Mesodermal cell (in vitro differentiated cells): ENCODE measurements at regions not wholly inside any gene's neighbourhood (a gene's known extent, or its start where the extent isn't known, plus 50 kb on each side); places are given as distances from the start of the nearest gene placed in this dataset.
A peak's percentile ranks its signal among the peaks of the same experiment; 100 is the strongest.

Source experiments
- H3K27ac ChIP-seq: 2 replicates; pipeline ENCODE4 v1.7.0; 2013; ENCODE audit warnings: mild to moderate bottlenecking, low read depth, low read length, moderate library complexity; ENCODE audit not compliant: severe bottlenecking
- H3K36me3 ChIP-seq: 2 replicates; pipeline ENCODE4 v1.7.1; 2013; ENCODE audit warnings: mild to moderate bottlenecking, low read length, moderate library complexity; ENCODE audit not compliant: control insufficient read depth, insufficient read depth
- H3K4me1 ChIP-seq: one replicate; pipeline ENCODE4 v1.7.1; 2013; ENCODE audit warnings: mild to moderate bottlenecking, low read length; ENCODE audit not compliant: insufficient read depth, control insufficient read depth, poor library complexity, severe bottlenecking
- H3K4me3 ChIP-seq: 2 replicates; pipeline ENCODE4 v1.7.0; 2013; ENCODE audit warnings: low read length, control low read depth, mild to moderate bottlenecking; ENCODE audit not compliant: insufficient read depth, poor library complexity, severe bottlenecking; ENCODE audit errors: extremely low read depth
- H3K9me3 ChIP-seq: 2 replicates; pipeline ENCODE4 v1.7.1; 2013; ENCODE audit warnings: mild to moderate bottlenecking, low read length, moderate library complexity; ENCODE audit not compliant: control insufficient read depth
- WGBS, 2 experiments: methylation state at CpG; one replicate each; pipeline ENCODE4 v1.1.5; 2013; ENCODE audit warnings: missing lambda C conversion rate in 2 of 2; ENCODE audit not compliant: insufficient coverage in 2 of 2; 5-methylcytosine and 5-hydroxymethylcytosine counted together

DNA sequence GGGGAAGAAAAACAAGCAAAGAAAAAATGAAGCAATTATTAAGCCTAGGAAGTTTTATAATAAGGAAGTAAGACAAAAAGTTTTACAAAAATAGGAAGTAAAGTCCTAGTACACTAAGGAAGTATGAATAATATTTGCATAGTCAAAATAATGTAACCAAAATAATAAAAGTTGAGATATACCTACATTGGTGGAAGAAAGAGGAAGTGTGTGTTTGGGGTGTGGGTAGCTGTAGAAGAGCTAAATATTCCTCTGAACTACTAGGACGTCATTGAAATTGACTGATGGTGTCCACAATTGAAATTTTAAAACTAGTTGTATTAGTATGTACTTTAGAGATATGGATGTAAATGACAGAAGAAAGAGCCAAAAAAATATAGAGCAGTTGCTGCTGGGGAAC, 228.4 kb upstream of the OTX2 start:
- H3K4me3 ChIP-seq: no peak overlapping the region
- no peaks in the 10 kb centered on the region for H3K9me3 ChIP-seq
- no peaks in the 10 kb centered on the region for H3K36me3 ChIP-seq
- no peaks in the 10 kb centered on the region for H3K4me1 ChIP-seq
- H3K27ac ChIP-seq: no peak overlapping the region
- 90% methylated on average over 1 of the region's 1 CpG; no CpG with 5 or more reads in 1 of the 2 experiments for WGBS, 2 experiments

DNA sequence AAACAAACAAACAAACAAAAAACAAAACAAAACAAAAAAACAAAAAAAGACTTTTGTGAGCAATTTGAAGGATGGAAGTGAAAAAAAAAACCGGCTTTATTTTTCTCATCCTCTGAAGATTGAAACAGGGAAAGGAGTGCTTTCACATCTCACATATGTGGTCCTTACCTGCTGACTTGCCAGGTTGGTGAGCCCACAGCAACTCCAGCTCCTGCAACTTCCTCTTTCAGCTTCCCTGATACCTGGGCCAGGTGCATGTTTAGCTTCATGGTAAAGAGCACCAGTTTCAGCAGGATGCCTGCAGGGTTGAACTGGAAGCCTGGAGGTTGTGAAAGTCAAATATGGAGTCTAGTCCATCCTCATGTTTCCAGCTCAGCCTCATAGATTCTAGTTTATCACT, 221.2 kb upstream of the OTX2 start:
- H3K36me3 ChIP-seq: no peaks in the 10 kb centered on the region
- H3K4me1 ChIP-seq: no peaks in the 10 kb centered on the region
- H3K4me3 ChIP-seq: no peak overlapping the region
- H3K27ac ChIP-seq: no peak overlapping the region
- no peaks in the 10 kb centered on the region for H3K9me3 ChIP-seq
- WGBS, 2 experiments: 80% methylated on average over 1 of the region's 1 CpG; no CpG with 5 or more reads in 1 of the 2 experiments

DNA sequence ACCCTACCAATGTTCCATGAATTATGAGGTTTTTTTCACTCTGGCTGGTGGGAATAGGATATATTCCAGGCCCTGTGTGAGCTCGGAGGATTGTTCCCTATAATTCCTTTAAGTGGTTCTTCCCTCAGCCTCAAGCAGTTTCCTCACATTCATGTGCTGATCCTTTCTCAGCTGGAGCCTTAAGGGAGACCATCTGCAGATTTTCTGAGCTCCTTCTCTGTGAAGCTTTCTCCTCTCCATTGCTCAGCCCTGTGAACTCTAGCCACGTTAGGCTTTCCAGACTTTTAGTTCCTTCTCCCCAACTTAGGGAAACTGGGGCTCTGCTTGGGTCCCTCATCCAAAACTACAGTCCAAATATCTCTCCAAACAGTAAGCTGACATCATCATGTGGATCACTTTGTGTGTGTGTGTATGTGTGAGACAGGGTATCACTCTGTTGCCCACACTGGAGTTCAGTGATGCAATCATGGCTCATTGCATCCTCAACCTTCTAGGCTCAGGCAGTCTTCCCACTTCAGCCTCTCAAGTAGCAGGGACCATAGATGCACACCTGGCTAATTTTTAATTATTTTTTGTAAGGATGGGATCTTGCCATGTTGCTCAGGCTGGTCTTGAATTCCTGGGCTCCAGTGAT, 219.5 kb upstream of the OTX2 start:
- no peak overlapping the region for H3K27ac ChIP-seq
- no peaks in the 10 kb centered on the region for H3K4me1 ChIP-seq
- no peak overlapping the region for H3K4me3 ChIP-seq
- WGBS, 2 experiments: 62 to 67% methylated on average over 1 to 2 of the region's 2 CpGs
- H3K9me3 ChIP-seq: no peaks in the 10 kb centered on the region
- H3K36me3 ChIP-seq: no peaks in the 10 kb centered on the region

DNA sequence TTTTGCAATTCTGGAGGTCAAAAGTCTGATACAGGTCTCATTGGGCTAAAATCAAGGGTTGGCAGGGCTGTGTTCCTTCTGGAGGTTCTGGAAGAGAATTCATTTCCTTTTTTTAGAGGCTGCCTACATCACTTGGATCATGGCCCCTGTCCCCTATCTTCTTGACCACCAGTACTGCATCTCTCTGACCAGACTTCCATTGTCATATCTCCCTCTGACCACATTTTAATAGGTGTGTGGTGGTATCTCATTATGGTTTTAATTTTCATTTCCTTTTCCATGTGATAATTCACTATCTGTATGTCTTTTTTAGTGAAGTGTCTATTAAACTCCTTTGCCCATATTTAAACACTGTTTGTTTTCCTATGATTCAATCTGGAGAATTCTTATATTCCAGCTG, 215.2 kb upstream of the OTX2 start:
- Histone ChIP-seq H3K36me3 (no peaks in the 10 kb centered on the region), H3K4me1 (no peaks in the 10 kb centered on the region), H3K27ac (no peak overlapping the region), H3K9me3 (no peaks in the 10 kb centered on the region), H3K4me3 (no peak overlapping the region)

GRCh38 chr14:57022608-57023007, 212.3 kb upstream of the OTX2 start:
- Histone ChIP-seq H3K27ac (no peak overlapping the region), H3K4me3 (no peak overlapping the region), H3K36me3 (no peaks in the 10 kb centered on the region), H3K4me1 (no peaks in the 10 kb centered on the region), H3K9me3 (no peaks in the 10 kb centered on the region)
- WGBS, 2 experiments: 87 to 98% methylated on average over 5 to 6 of the region's 6 CpGs

- Histone ChIP-seq H3K36me3 (no peaks in the 10 kb centered on the region), H3K4me3 (no peak overlapping the region), H3K9me3 (no peaks in the 10 kb centered on the region), H3K27ac (no peak overlapping the region), H3K4me1 (no peaks in the 10 kb centered on the region)
- WGBS, 2 experiments: 83% methylated on average over 1 of the region's 1 CpG; no CpG with 5 or more reads in 1 of the 2 experiments
Observed at GRCh38 chr14:57018065-57018464, 207.8 kb upstream of the OTX2 start.

- no peak overlapping the region for H3K4me3 ChIP-seq
- no peaks in the 10 kb centered on the region for H3K36me3 ChIP-seq
- H3K4me1 ChIP-seq: no peaks in the 10 kb centered on the region
- H3K27ac ChIP-seq: no peak overlapping the region
- H3K9me3 ChIP-seq: no peaks in the 10 kb centered on the region
- WGBS, 2 experiments: no CpG with 5 or more reads among the region's 2 CpGs
Observed at GRCh38 chr14:57013987-57014386, 203.7 kb upstream of the OTX2 start.

DNA sequence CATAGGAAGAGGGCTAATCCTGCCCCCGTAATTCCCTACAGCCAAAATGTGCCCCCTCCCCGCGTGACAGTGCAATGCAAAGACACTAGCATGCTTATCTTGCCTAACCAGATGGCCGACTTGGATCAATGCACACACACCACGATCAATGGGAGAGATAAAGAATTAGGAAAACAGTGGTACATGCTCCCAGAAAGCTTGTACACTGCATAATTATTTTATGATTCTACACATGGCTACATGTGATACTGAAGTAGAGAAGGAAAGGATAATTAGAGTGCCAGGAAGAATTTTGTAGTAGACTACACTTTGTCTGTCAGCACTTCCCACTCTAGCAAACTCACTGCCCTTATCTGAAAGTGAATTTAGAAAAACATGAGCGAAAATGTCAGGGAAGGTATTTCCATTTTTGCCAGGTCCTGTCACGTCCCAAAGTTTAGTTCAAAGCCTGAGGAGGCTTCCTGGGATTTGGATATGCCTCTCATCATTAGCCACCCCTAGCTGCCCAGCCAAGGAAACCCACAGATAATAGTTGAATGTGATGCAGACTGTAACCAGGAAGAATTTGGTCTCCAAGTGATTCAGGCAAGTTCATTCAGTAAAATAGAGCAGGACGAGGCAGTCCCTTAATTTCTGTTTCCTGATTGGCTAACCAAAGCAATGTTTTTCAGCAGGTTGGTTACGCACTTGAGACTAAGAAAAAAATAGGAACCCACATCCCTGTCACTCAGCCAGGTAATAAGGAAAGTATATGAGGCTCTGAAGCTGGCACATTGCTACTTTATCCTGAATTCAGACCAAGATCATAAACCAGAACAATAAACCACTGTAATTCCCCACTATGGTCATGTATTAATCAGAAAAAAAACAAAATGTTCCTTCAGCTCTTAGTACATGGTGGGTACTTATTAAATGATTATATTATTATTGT, 199.6 kb upstream of the OTX2 start:
- no peaks in the 10 kb centered on the region for H3K4me1 ChIP-seq
- 87 to 88% methylated on average over 5 to 8 of the region's 9 CpGs for WGBS, 2 experiments
- no peak overlapping the region for H3K4me3 ChIP-seq
- no peaks in the 10 kb centered on the region for H3K9me3 ChIP-seq
- H3K36me3 ChIP-seq: no peaks in the 10 kb centered on the region
- H3K27ac ChIP-seq: no peak overlapping the region

DNA sequence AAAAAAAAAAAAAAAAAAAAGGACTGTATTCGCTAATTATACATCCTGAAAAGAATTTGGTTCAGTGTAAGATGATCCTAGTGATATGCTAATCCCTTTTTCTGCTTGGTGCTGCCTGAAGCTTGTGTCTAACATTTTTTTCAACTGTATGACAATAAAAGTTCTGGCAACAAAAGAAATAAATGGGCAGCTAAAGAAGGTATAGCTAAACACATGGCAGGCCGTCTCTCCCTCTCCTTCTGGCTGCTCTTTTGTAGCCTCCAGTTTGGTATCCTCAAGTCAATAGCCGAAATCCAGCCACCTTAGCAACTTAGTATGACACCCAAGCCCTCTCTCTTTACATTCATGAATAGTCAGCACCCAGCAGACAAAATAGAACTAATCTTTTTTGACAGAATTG, 198.3 kb upstream of the OTX2 start:
- no peak overlapping the region for H3K4me3 ChIP-seq
- no peaks in the 10 kb centered on the region for H3K4me1 ChIP-seq
- H3K9me3 ChIP-seq: no peaks in the 10 kb centered on the region
- H3K36me3 ChIP-seq: no peaks in the 10 kb centered on the region
- H3K27ac ChIP-seq: no peak overlapping the region
- 55 to 66% methylated on average over 2 of the region's 3 CpGs for WGBS, 2 experiments

DNA sequence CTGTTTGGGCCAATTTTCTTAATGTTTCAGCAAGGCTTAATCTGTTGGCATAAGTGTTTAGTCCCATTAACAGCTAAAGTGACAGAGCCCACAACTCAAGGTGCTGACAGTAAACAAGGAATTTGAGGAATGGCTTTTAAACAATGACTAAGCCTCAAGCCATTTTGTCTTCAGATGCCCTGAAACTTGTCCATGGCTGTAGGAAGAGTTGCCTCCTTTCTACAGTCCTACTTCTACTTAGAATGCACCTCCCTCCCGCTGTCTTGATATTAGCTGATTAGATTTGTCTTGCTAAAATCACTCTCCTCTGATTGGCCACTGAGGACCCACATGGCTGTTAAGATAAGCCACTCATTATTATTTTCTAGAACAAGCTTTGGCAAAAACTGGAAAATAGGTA, 188.4 kb upstream of the OTX2 start:
- WGBS, 2 experiments: no CpG with 5 or more reads among the region's 1 CpG
- Histone ChIP-seq H3K4me3 (no peak overlapping the region), H3K36me3 (no peaks in the 10 kb centered on the region), H3K4me1 (peaks cover 20% of the 10 kb centered on the region), H3K27ac (peak overlapping the region; percentile 10), H3K9me3 (no peaks in the 10 kb centered on the region)
